CD4-positive, CD25-positive, alpha-beta regulatory T cell (primary cell): ENCODE measurements at regions not wholly inside any gene's neighbourhood (a gene's known extent, or its start where the extent isn't known, plus 50 kb on each side); places are given as distances from the start of the nearest gene placed in this dataset.

ENCODE experiments used
- ATAC-seq, 2 donors: fragments of 150-1000 bp; cut with Tn5 transposase; one replicate each; pipeline ENCODE4 v1.10.0; 2021; ENCODE audit warnings: low read depth in 2 of 2, moderate number of reproducible peaks in 2 of 2, moderate library complexity in 1 of 2
- DNase-seq, 3 donors: peaks; one replicate each; pipeline versions ENCODE4 v3.0.0 to v3.0.0-alpha.2; 2012 to 2022; ENCODE audit warnings: mixed read lengths in 1 of 3
- H3K27ac ChIP-seq: one replicate; pipeline ENCODE4 v1.7.0; 2013; ENCODE audit warnings: mild to moderate bottlenecking, low read length; ENCODE audit not compliant: insufficient read depth, poor library complexity, severe bottlenecking
- H3K27me3 ChIP-seq: one replicate; pipeline ENCODE4 v1.7.0; 2013; ENCODE audit warnings: low read length; ENCODE audit not compliant: control insufficient read depth, insufficient read depth
- H3K36me3 ChIP-seq: one replicate; pipeline ENCODE4 v1.7.0; 2013; ENCODE audit warnings: mild to moderate bottlenecking, low read length, moderate library complexity; ENCODE audit not compliant: control insufficient read depth, insufficient read depth
- H3K4me1 ChIP-seq: 2 replicates; pipeline ENCODE4 v1.7.0; 2013; ENCODE audit warnings: mild to moderate bottlenecking, low read length; ENCODE audit not compliant: insufficient read depth, control insufficient read depth, poor library complexity, severe bottlenecking
- H3K4me3 ChIP-seq: one replicate; pipeline ENCODE4 v1.7.0; 2013; ENCODE audit warnings: low read depth, mild to moderate bottlenecking, low read length, moderate library complexity
- H3K9me3 ChIP-seq, 2 experiments: 1 replicate in 1 of 2; 2 replicates in 1 of 2; pipeline ENCODE4 v1.7.0; 2013; ENCODE audit warnings: low read length in 2 of 2, mild to moderate bottlenecking in 1 of 2, moderate library complexity in 1 of 2; ENCODE audit not compliant: control insufficient read depth in 2 of 2
- H3K27ac Mint-ChIP-seq, 3 donors: one replicate each; pipeline ENCODE4 v1.8.0; 2020 to 2022; ENCODE audit warnings: mild to moderate bottlenecking in 3 of 3, mixed read lengths in 3 of 3, moderate library complexity in 2 of 3
- H3K27me3 Mint-ChIP-seq: one replicate; pipeline ENCODE4 v1.8.0; 2022; ENCODE audit warnings: mild to moderate bottlenecking, mixed read lengths
- H3K36me3 Mint-ChIP-seq: one replicate; pipeline ENCODE4 v1.8.0; 2020; ENCODE audit warnings: mixed read lengths
- H3K4me1 Mint-ChIP-seq, 4 donors: one replicate each; pipeline ENCODE4 v1.8.0; 2020 to 2022; ENCODE audit warnings: mixed read lengths in 4 of 4, mild to moderate bottlenecking in 1 of 4
- H3K4me3 Mint-ChIP-seq, 4 donors: one replicate each; pipeline ENCODE4 v1.8.0; 2020 to 2022; ENCODE audit warnings: mild to moderate bottlenecking in 4 of 4, mixed read lengths in 4 of 4, moderate library complexity in 3 of 4
- H3K9me3 Mint-ChIP-seq, 7 donors: one replicate each; pipeline ENCODE4 v1.8.0; 2020 to 2022; ENCODE audit warnings: mixed read lengths in 7 of 7, mild to moderate bottlenecking in 3 of 7, moderate library complexity in 2 of 7

DNA sequence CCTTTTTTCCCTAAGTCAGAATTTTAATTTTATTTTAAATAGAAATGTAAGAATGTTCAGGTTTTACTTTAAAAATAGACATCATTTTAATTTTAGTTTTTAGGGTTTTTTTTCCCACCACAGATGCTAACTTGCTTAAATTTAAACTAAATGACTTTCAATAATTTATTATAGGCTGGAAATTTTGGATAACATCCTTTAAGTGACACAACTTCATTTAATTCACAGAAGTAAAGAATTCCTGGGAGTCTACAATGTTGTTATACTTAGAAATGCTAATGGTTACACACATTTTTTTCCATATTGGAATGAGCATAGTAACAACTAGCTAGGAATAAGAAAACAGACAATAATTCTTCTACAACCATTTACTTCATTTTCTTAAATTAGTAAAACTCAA is 90.5 kb upstream of the PDE10A start:
- H3K27me3 ChIP-seq = no peaks in the 10 kb centered on the region
- H3K9me3 ChIP-seq = no peaks in the 10 kb centered on the region
- no peaks in the 10 kb centered on the region for H3K27me3 Mint-ChIP-seq
- no peak overlapping the region for H3K27ac Mint-ChIP-seq
- H3K4me3 ChIP-seq = no peak overlapping the region
- H3K36me3 ChIP-seq = no peaks in the 10 kb centered on the region
- no peaks in the 10 kb centered on the region for H3K4me1 ChIP-seq
- H3K9me3 Mint-ChIP-seq = peaks cover 0 to 11% (median 3%) of the 10 kb centered on the region in 7 donors
- no peaks in the 10 kb centered on the region for H3K4me1 Mint-ChIP-seq
- ATAC-seq (no peak), DNase-seq (no peak)
- H3K27ac ChIP-seq = no peak overlapping the region
- no peak overlapping the region for H3K4me3 Mint-ChIP-seq
- H3K36me3 Mint-ChIP-seq = no peaks in the 10 kb centered on the region

DNA sequence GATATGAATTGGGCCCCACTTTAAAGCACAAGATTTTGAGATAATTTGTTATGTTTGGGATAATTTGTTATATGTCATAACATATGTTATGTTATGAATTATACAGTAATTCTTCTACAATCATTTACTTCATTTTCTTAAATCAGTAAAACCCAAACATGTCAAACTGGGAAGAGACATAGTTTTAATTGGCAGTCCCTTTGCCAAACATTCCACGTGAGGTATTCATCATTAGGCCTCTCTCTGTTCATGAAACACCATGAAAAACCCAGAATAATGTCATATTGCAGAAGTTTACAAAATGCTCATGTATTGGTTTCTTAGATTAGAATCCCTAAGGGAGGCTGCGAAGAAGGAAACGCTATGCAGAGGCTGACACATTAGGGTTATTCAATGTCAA is 89.4 kb upstream of the PDE10A start:
- no peak for ATAC-seq
- no peak overlapping the region for H3K27ac ChIP-seq
- H3K9me3 ChIP-seq = no peaks in the 10 kb centered on the region
- Mint-ChIP-seq H3K4me1 (no peaks in the 10 kb centered on the region), H3K27ac (no peak overlapping the region), H3K36me3 (no peaks in the 10 kb centered on the region), H3K9me3 (peaks cover 0 to 11% (median 3%) of the 10 kb centered on the region in 7 donors), H3K4me3 (no peak overlapping the region), H3K27me3 (no peaks in the 10 kb centered on the region)
- no peak for DNase-seq
- no peak overlapping the region for H3K4me3 ChIP-seq
- no peaks in the 10 kb centered on the region for H3K4me1 ChIP-seq
- no peaks in the 10 kb centered on the region for H3K27me3 ChIP-seq
- no peaks in the 10 kb centered on the region for H3K36me3 ChIP-seq

DNA sequence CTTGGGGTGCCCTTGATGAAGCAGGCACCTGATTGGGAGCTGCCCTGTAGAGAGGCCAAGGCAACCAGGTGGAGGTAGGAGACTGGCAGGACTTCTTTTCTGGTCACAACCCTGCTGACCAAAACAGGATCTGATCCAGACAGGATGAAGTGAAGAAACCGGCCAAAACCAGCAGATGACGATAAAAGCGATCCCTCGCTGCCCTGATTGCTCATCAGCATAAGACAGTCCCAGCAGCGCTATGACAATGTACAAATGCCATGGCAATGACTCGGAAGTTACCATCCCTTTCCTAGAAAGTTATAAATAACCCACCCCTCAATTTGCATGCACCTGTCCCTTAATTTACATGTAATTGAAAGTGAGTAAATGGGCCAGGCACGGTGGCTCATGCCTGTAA is 88.4 kb upstream of the PDE10A start:
- Histone ChIP-seq H3K4me1 (no peaks in the 10 kb centered on the region), H3K36me3 (no peaks in the 10 kb centered on the region), H3K4me3 (no peak overlapping the region), H3K27ac (no peak overlapping the region), H3K27me3 (no peaks in the 10 kb centered on the region), H3K9me3 (no peaks in the 10 kb centered on the region)
- peaks cover 0 to 11% (median 4%) of the 10 kb centered on the region in 7 donors for H3K9me3 Mint-ChIP-seq
- DNase-seq = no peak
- no peaks in the 10 kb centered on the region for H3K4me1 Mint-ChIP-seq
- H3K4me3 Mint-ChIP-seq = no peak overlapping the region
- H3K27ac Mint-ChIP-seq = no peak overlapping the region
- H3K27me3 Mint-ChIP-seq = no peaks in the 10 kb centered on the region
- ATAC-seq = no peak
- H3K36me3 Mint-ChIP-seq = no peaks in the 10 kb centered on the region

DNA sequence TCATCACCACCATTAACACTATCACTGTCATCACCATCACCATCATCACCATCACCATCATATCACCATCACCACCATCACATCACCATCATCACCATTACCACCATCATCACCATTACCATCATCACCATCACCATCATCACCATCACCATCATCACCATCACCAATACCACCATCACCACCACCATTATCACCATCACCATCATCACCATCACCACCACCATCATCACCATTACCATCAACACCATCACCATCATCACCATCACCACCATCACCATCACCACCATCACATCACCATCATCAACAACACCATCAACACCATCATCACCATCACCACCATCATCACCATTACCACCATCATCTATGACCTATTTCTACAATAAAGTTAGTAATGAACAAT is 86.1 kb upstream of the PDE10A start:
- H3K4me3 Mint-ChIP-seq = no peak overlapping the region

DNA sequence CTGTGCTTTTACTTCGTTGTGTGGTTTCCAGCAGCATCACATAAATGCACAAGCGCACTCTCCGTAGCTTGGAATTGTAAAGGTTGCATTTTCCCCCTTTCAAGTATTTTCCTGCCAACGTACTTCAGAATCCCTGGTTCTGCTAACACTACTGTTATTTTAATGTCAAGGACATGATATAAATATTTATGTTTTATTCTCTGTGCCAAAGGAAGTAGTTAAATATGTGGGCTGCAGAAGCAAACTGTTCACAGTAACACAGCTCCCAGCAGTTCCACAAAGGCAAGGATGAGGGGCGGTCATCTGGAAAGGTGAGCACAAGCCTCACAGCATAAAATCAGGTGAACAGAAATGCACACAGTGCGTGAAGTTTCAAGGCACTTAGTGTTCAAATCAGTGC is 85.3 kb upstream of the PDE10A start:
- Mint-ChIP-seq H3K4me3 (no peak overlapping the region), H3K9me3 (peaks cover 0 to 11% (median 4%) of the 10 kb centered on the region in 7 donors), H3K36me3 (no peaks in the 10 kb centered on the region), H3K4me1 (no peaks in the 10 kb centered on the region), H3K27me3 (no peaks in the 10 kb centered on the region), H3K27ac (no peak overlapping the region)
- H3K36me3 ChIP-seq = no peaks in the 10 kb centered on the region
- H3K27me3 ChIP-seq = no peaks in the 10 kb centered on the region
- H3K9me3 ChIP-seq = no peaks in the 10 kb centered on the region
- H3K4me3 ChIP-seq = no peak overlapping the region
- ATAC-seq = no peak
- DNase-seq = no peak
- H3K27ac ChIP-seq = no peak overlapping the region
- H3K4me1 ChIP-seq = no peaks in the 10 kb centered on the region

More for the DNA sequence above, 86.1 kb upstream of the PDE10A start:
- H3K4me3 ChIP-seq = no peak overlapping the region
- no peak for ATAC-seq
- H3K9me3 ChIP-seq = no peaks in the 10 kb centered on the region
- no peak for DNase-seq
- H3K27me3 ChIP-seq = no peaks in the 10 kb centered on the region
- no peaks in the 10 kb centered on the region for H3K4me1 Mint-ChIP-seq
- H3K4me1 ChIP-seq = no peaks in the 10 kb centered on the region
- peaks cover 0 to 11% (median 4%) of the 10 kb centered on the region in 7 donors for H3K9me3 Mint-ChIP-seq
- no peak overlapping the region for H3K27ac ChIP-seq
- H3K36me3 Mint-ChIP-seq = no peaks in the 10 kb centered on the region
- H3K36me3 ChIP-seq = no peaks in the 10 kb centered on the region
- H3K27me3 Mint-ChIP-seq = no peaks in the 10 kb centered on the region
- no peak overlapping the region for H3K27ac Mint-ChIP-seq

DNA sequence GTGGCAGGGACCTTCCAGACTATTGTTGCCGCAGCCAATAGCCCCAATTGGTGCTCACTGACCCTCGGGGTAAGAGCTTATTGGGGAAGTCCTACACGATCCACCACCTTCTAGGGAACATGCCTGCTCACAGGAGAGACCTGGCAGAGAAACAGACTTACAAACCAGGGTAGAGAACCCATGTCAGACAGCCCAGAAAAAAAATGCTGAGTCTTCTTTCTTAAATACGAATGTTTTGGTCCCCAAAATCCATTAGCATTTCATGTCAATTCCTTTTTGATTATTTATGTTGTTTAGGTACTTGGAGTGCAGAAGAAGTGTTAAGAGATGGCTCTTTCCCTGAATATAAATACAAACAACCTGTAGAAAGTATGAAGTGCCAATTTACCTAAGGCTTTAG is 84.9 kb upstream of the PDE10A start:
- Histone ChIP-seq H3K4me1 (no peaks in the 10 kb centered on the region), H3K27ac (no peak overlapping the region), H3K36me3 (no peaks in the 10 kb centered on the region), H3K4me3 (no peak overlapping the region), H3K27me3 (no peaks in the 10 kb centered on the region), H3K9me3 (no peaks in the 10 kb centered on the region)
- H3K27ac Mint-ChIP-seq = no peak overlapping the region
- no peak overlapping the region for H3K4me3 Mint-ChIP-seq
- no peak for DNase-seq
- ATAC-seq = no peak
- no peaks in the 10 kb centered on the region for H3K27me3 Mint-ChIP-seq
- peaks cover 0 to 11% (median 4%) of the 10 kb centered on the region in 7 donors for H3K9me3 Mint-ChIP-seq
- no peaks in the 10 kb centered on the region for H3K4me1 Mint-ChIP-seq
- H3K36me3 Mint-ChIP-seq = no peaks in the 10 kb centered on the region

DNA sequence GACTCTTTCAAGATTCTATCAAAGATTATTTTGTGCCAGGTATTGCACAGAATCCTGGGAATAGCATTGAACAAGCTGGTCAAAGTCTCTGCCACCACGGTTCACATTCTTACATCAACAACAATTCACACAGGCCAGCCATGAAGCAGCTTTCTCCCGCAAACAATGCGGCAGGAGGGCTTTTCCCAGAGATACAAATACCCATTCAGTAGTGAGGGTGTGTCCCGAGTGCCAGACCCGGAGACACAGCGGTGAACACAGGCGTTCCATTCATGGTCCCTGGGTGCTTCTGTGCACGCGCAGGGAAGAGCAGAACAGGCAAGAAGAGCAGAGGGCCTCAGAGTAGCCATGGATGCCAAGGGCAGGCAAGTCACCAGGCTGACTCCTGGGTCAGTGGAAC is 83.3 kb upstream of the PDE10A start:
- H3K27ac ChIP-seq = no peak overlapping the region
- no peaks in the 10 kb centered on the region for H3K4me1 ChIP-seq
- Mint-ChIP-seq H3K27ac (no peak overlapping the region), H3K4me3 (peak overlapping the region in 1 of 4 donors; percentile 38), H3K9me3 (peaks cover 0 to 11% (median 4%) of the 10 kb centered on the region in 7 donors), H3K4me1 (no peaks in the 10 kb centered on the region), H3K36me3 (no peaks in the 10 kb centered on the region), H3K27me3 (no peaks in the 10 kb centered on the region)
- no peak overlapping the region for H3K4me3 ChIP-seq
- H3K9me3 ChIP-seq = no peaks in the 10 kb centered on the region
- ATAC-seq (no peak), DNase-seq (no peak)
- no peaks in the 10 kb centered on the region for H3K36me3 ChIP-seq
- no peaks in the 10 kb centered on the region for H3K27me3 ChIP-seq

DNA sequence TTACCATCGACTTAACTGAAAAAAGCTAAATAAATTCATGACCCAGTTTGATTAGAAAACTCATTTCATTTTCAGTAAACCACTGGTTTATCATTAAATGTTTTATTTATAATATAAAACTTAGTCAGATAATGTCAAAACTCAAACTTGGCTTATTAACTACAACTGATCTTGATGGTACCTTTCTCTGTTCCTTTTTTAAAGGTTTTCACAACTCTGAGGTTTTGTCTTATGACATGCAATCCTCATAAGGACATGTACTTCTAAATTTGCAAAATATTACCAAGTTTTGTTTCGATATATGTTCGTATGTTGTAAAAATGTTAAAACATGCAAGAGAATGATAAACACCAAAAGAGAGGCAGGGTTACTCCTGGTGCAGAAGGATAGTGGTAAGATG is 82.5 kb upstream of the PDE10A start:
- Histone ChIP-seq H3K4me1 (no peaks in the 10 kb centered on the region), H3K27me3 (no peaks in the 10 kb centered on the region), H3K9me3 (no peaks in the 10 kb centered on the region), H3K4me3 (no peak overlapping the region), H3K36me3 (no peaks in the 10 kb centered on the region), H3K27ac (no peak overlapping the region)
- no peaks in the 10 kb centered on the region for H3K27me3 Mint-ChIP-seq
- H3K27ac Mint-ChIP-seq = peak overlapping the region in 1 of 3 donors; percentile 33
- peaks cover 0 to 9% (median 4%) of the 10 kb centered on the region in 7 donors for H3K9me3 Mint-ChIP-seq
- ATAC-seq = no peak
- no peak overlapping the region for H3K4me3 Mint-ChIP-seq
- H3K4me1 Mint-ChIP-seq = no peaks in the 10 kb centered on the region
- no peaks in the 10 kb centered on the region for H3K36me3 Mint-ChIP-seq
- DNase-seq = no peak
